Spleen (tissue), 11 donors: ENCODE measurements at regions not wholly inside any gene's neighbourhood (a gene's known extent, or its start where the extent isn't known, plus 50 kb on each side); places are given as distances from the start of the nearest gene placed in this dataset.

Source experiments
- DNase-seq: peaks from one replicate; pipeline ENCODE4 v3.0.0-alpha.2; 2020
- H3K27ac ChIP-seq, 8 donors: fragments of 200-600 bp; sonication (generic) in 7 of 8; 1 replicate in 4 of 8; 2 replicates in 4 of 8; pipeline versions ENCODE4 v1.5.0 to v1.8.0; 2016 to 2021; ENCODE audit warnings: inconsistent platforms in 4 of 8, mild to moderate bottlenecking in 4 of 8, moderate library complexity in 1 of 8
- H3K27me3 ChIP-seq, 7 donors: fragments of 200-600 bp; sonication (generic) in 6 of 7; replicated peaks in 1 of 7; 1 replicate in 4 of 7; 2 replicates in 3 of 7; pipeline versions ENCODE4 v1.5.0 to v1.8.0; 2016 to 2021; ENCODE audit warnings: inconsistent platforms in 3 of 7, mild to moderate bottlenecking in 1 of 7
- H3K36me3 ChIP-seq, 6 donors: fragments of 200-600 bp; sonication (generic) in 5 of 6; 1 replicate in 4 of 6; 2 replicates in 2 of 6; pipeline versions ENCODE4 v1.5.0 to v1.8.0; 2016 to 2021; ENCODE audit warnings: inconsistent platforms in 2 of 6
- H3K4me1 ChIP-seq, 6 donors: fragments of 200-600 bp; sonication (generic) in 5 of 6; 1 replicate in 3 of 6; 2 replicates in 3 of 6; pipeline versions ENCODE4 v1.5.0 to v1.8.0; 2016 to 2021; ENCODE audit warnings: inconsistent platforms in 3 of 6
- H3K4me3 ChIP-seq, 8 donors: fragments of 200-600 bp; sonication (generic) in 7 of 8; 1 replicate in 4 of 8; 2 replicates in 4 of 8; pipeline versions ENCODE4 v1.5.0 to v1.8.0; 2016 to 2021; ENCODE audit warnings: inconsistent platforms in 4 of 8, mild to moderate bottlenecking in 4 of 8, moderate library complexity in 2 of 8
- H3K9me3 ChIP-seq, 8 donors: fragments of 200-600 bp; sonication (generic) in 7 of 8; 1 replicate in 4 of 8; 2 replicates in 4 of 8; pipeline versions ENCODE4 v1.5.0 to v1.8.0; 2016 to 2021; ENCODE audit warnings: inconsistent platforms in 4 of 8
- CTCF ChIP-seq, 11 experiments: fragments of 200-600 bp in 7 of 11; fragments of 450-650 bp in 4 of 11; sonication (generic) in 4 of 11; IDR thresholded peaks in 8 of 11; conservative IDR thresholded peaks in 3 of 11; 1 replicate in 7 of 11; 2 replicates in 4 of 11; pipeline versions ENCODE4 v1.4.0 to v1.8.0; 2016 to 2021; ENCODE audit warnings: antibody characterized with exemption in 11 of 11, inconsistent platforms in 4 of 11, mild to moderate bottlenecking in 1 of 11
- POLR2A ChIP-seq, 3 donors: fragments of 450-650 bp; IDR thresholded peaks; one replicate each; pipeline ENCODE4 v1.5.1; 2017; ENCODE audit warnings: antibody characterized with exemption in 3 of 3, mild to moderate bottlenecking in 1 of 3
- POLR2AphosphoS5 ChIP-seq, 3 donors: sonication (generic); formaldehyde crosslinking; IDR thresholded peaks; one replicate each; pipeline ENCODE4 v1.5.1; 2017; ENCODE audit warnings: antibody characterized with exemption in 3 of 3
- WGBS, 5 donors: extraction: QIAGEN DNeasy Blood & Tissue Kit in 3 of 5; methylation state at CpG; one replicate each; pipeline versions ENCODE4 v1.1.5 to v1.1.7; 2013 to 2018; 5-methylcytosine and 5-hydroxymethylcytosine counted together
- intact Hi-C: fragments of 100-400 bp; cut with DNase I; formaldehyde crosslinking; loops from one replicate; pipeline ENCODE4 v1.15.0; 2023; ENCODE audit warnings: low total_unique reads
- donor health status: healthy with polysubstance abuse.
- donor health status: DM: no; HTN: no; CAD: no; lungs with moderate emphysema.
- donor health status: DM: no; HTN: no; CAD: no.
- donor health status: Bipolar disorder and iron deficiency.
- donor health status: healthy.
- donor health status: DM: no; HTN: no; CAD: no.
- donor health status: DM: yes; HTN: yes; CAD: no.

GRCh38 chr6:145227593-145227992 is 507.7 kb downstream of the EPM2A start:
- Histone ChIP-seq H3K27me3 (no peaks in the 10 kb centered on the region), H3K4me3 (no peak overlapping the region), H3K27ac (no peak overlapping the region), H3K36me3 (no peaks in the 10 kb centered on the region), H3K4me1 (no peaks in the 10 kb centered on the region), H3K9me3 (no peaks in the 10 kb centered on the region)
- WGBS, 5 donors = 80 to 97% (median 86%) methylated on average over 6 of the region's 6 CpGs
- no peak for TF ChIP-seq POLR2A (IDR thresholded peaks at IDR 0.05)
- TF ChIP-seq POLR2AphosphoS5 (IDR thresholded peaks at IDR 0.05) = no peak
- intact Hi-C loops = no loop called here
- no peak for DNase-seq

GRCh38 chr6:145228962-145229582 is 506.2 kb downstream of the EPM2A start:
- intact Hi-C loops = no loop called here
- TF ChIP-seq POLR2A (IDR thresholded peaks at IDR 0.05) = no peak
- no peak for TF ChIP-seq CTCF (IDR thresholded peaks at IDR 0.05 in 8 of 11, conservative IDR thresholded peaks at IDR 0.05 in 3 of 11)
- no peak for TF ChIP-seq POLR2AphosphoS5 (IDR thresholded peaks at IDR 0.05)
- Histone ChIP-seq H3K9me3 (no peaks in the 10 kb centered on the region), H3K36me3 (no peaks in the 10 kb centered on the region), H3K27ac (no peak overlapping the region), H3K27me3 (no peaks in the 10 kb centered on the region), H3K4me1 (no peaks in the 10 kb centered on the region), H3K4me3 (no peak overlapping the region)
- no peak for DNase-seq
- 87 to 96% (median 93%) methylated on average over 3 of the region's 3 CpGs for WGBS, 5 donors

GRCh38 chr6:145233955-145234354 is 501.4 kb downstream of the EPM2A start:
- Histone ChIP-seq H3K4me1 (no peaks in the 10 kb centered on the region), H3K36me3 (no peaks in the 10 kb centered on the region), H3K9me3 (no peaks in the 10 kb centered on the region), H3K4me3 (no peak overlapping the region), H3K27me3 (peaks cover 0 to 5% (median 0%) of the 10 kb centered on the region in 7 donors), H3K27ac (no peak overlapping the region)
- no peak for DNase-seq
- TF ChIP-seq POLR2AphosphoS5 (IDR thresholded peaks at IDR 0.05) (no peak), CTCF (IDR thresholded peaks at IDR 0.05 in 8 of 11, conservative IDR thresholded peaks at IDR 0.05 in 3 of 11) (no peak)
- intact Hi-C loops = no loop called here
- 79 to 89% (median 86%) methylated on average over 2 of the region's 2 CpGs for WGBS, 5 donors

- Histone ChIP-seq H3K27me3 (peaks cover 0 to 5% (median 0%) of the 10 kb centered on the region in 7 donors), H3K4me3 (no peak overlapping the region), H3K36me3 (no peaks in the 10 kb centered on the region), H3K9me3 (no peaks in the 10 kb centered on the region), H3K27ac (no peak overlapping the region), H3K4me1 (no peaks in the 10 kb centered on the region)
- intact Hi-C loops = no loop called here
- DNase-seq = no peak
- 87 to 100% (median 97%) methylated on average over 1 of the region's 1 CpG for WGBS, 5 donors
- TF ChIP-seq CTCF (IDR thresholded peaks at IDR 0.05 in 8 of 11, conservative IDR thresholded peaks at IDR 0.05 in 3 of 11) (no peak), POLR2A (IDR thresholded peaks at IDR 0.05) (no peak), POLR2AphosphoS5 (IDR thresholded peaks at IDR 0.05) (no peak)
Measured at GRCh38 chr6:145235207-145235606, 500.1 kb downstream of the EPM2A start.

GRCh38 chr6:145238787-145239186 is 496.5 kb downstream of the EPM2A start:
- intact Hi-C loops = no loop called here
- H3K4me1 ChIP-seq = no peaks in the 10 kb centered on the region
- H3K4me3 ChIP-seq = no peak overlapping the region
- TF ChIP-seq POLR2AphosphoS5 (IDR thresholded peaks at IDR 0.05) = no peak
- TF ChIP-seq POLR2A (IDR thresholded peaks at IDR 0.05) = no peak
- no peak for TF ChIP-seq CTCF (IDR thresholded peaks at IDR 0.05 in 8 of 11, conservative IDR thresholded peaks at IDR 0.05 in 3 of 11)
- H3K27me3 ChIP-seq = peaks cover 0 to 7% (median 0%) of the 10 kb centered on the region in 7 donors
- no peaks in the 10 kb centered on the region for H3K9me3 ChIP-seq
- H3K36me3 ChIP-seq = no peaks in the 10 kb centered on the region
- H3K27ac ChIP-seq = no peak overlapping the region
- DNase-seq = no peak
